ENCODE measurements at regions not wholly inside any gene's neighbourhood (a gene's known extent, or its start where the extent isn't known, plus 50 kb on each side); places are given as distances from the start of the nearest gene placed in this dataset.

- TF ChIP-seq, protein P1, sequence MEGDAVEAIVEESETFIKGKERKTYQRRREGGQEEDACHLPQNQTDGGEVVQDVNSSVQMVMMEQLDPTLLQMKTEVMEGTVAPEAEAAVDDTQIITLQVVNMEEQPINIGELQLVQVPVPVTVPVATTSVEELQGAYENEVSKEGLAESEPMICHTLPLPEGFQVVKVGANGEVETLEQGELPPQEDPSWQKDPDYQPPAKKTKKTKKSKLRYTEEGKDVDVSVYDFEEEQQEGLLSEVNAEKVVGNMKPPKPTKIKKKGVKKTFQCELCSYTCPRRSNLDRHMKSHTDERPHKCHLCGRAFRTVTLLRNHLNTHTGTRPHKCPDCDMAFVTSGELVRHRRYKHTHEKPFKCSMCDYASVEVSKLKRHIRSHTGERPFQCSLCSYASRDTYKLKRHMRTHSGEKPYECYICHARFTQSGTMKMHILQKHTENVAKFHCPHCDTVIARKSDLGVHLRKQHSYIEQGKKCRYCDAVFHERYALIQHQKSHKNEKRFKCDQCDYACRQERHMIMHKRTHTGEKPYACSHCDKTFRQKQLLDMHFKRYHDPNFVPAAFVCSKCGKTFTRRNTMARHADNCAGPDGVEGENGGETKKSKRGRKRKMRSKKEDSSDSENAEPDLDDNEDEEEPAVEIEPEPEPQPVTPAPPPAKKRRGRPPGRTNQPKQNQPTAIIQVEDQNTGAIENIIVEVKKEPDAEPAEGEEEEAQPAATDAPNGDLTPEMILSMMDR (IDR thresholded peaks at IDR 0.05) = no peak
- TF ChIP-seq EZH2 (IDR thresholded peaks at IDR 0.05) (no peak), EZH2phosphoT487 (IDR thresholded peaks at IDR 0.05) (no peak)
- Mint-ChIP-seq H3K36me3 (no peaks in the 10 kb centered on the region), H3K4me3 (no peak overlapping the region), H3K9me3 (no peaks in the 10 kb centered on the region), H3K27ac (no peak overlapping the region), H3K4me1 (peaks cover 4% of the 10 kb centered on the region), H3K27me3 (ENCODE audit: insufficient read depth, low read depth) (peaks cover 7% of the 10 kb centered on the region)
- Histone ChIP-seq H3K36me3 (no peaks in the 10 kb centered on the region), H4K20me1 (ENCODE audit: low read depth) (no peaks in the 10 kb centered on the region), H3K4me2 (no peak overlapping the region), H3K27me3 (no peaks in the 10 kb centered on the region), H2AFZ (replicated peaks) (no peak overlapping the region), H3K27ac (no peak overlapping the region), H3K4me1 (peaks cover 4% of the 10 kb centered on the region), H3K79me2 (ENCODE audit: low read depth) (no peaks in the 10 kb centered on the region), H3F3A (ENCODE audit: low read depth) (no peaks in the 10 kb centered on the region), H3K4me3 (no peak overlapping the region), H3K9me3 (ENCODE audit: low read depth) (no peaks in the 10 kb centered on the region), H3K9ac (no peak overlapping the region)
- no peak for DNase-seq (ENCODE audit: low spot score)
Measured at GRCh38 chr3:10619989-10620832, 114.8 kb upstream of the ATP2B2 start.

GRCh38 chr3:10620833-10621082 lies 115.4 kb upstream of the ATP2B2 start:
- Mint-ChIP-seq H3K27me3 (ENCODE audit: insufficient read depth, low read depth) (peaks cover 7% of the 10 kb centered on the region), H3K27ac (no peak overlapping the region), H3K36me3 (no peaks in the 10 kb centered on the region), H3K4me1 (peaks cover 7% of the 10 kb centered on the region), H3K9me3 (no peaks in the 10 kb centered on the region), H3K4me3 (no peak overlapping the region)
- no peaks in the 10 kb centered on the region for H3F3A ChIP-seq (ENCODE audit: low read depth)
- H3K4me1 ChIP-seq = peaks cover 9% of the 10 kb centered on the region
- no peak overlapping the region for H3K27ac ChIP-seq
- no peaks in the 10 kb centered on the region for H3K9me3 ChIP-seq (ENCODE audit: low read depth)
- H3K36me3 ChIP-seq = no peaks in the 10 kb centered on the region
- no peak overlapping the region for H2AFZ ChIP-seq (replicated peaks)
- H3K27me3 ChIP-seq = no peaks in the 10 kb centered on the region
- DNase-seq (ENCODE audit: low spot score) = no peak
- no peak overlapping the region for H3K4me3 ChIP-seq
- H4K20me1 ChIP-seq (ENCODE audit: low read depth) = no peaks in the 10 kb centered on the region
- no peaks in the 10 kb centered on the region for H3K79me2 ChIP-seq (ENCODE audit: low read depth)
- no peak overlapping the region for H3K4me2 ChIP-seq
- TF ChIP-seq, protein P1 (IDR thresholded peaks at IDR 0.05) = no peak
- TF ChIP-seq EZH2 (IDR thresholded peaks at IDR 0.05) (no peak), EZH2phosphoT487 (IDR thresholded peaks at IDR 0.05) (no peak)
- H3K9ac ChIP-seq = no peak overlapping the region

DNA sequence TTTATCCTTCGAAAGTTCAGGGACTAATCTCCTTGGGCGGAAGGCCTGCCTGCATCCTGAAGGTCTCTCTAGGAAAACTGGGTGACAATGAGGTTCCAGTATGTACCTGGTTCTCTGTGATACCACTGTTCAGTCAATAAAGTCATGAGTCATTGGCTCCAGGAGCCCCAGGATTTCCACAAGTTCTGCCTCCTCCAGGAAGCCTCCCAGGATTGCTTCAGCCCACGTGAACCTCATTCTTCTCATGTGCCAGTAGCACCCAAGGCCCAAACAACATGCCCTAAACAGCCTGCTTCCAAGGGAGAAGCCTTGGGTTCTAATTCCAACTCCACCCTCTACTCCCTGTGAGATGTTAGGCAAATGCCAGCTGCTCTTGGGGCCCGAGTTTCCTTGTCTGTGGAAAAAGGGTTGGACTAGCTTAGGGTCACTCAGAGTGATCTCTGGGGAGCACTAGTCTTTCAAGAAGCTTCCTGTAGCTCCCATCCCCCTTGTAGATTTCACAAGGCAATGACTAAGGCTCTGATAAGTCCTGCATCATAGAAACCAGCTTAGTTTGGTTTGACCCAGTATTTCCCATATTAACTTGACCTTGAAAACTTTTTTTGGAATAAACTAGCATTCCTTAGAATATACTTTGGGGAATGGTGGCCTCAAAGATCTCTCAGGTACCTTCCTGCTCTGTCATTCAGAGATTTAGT lies 118.3 kb upstream of the ATP2B2 start:
- Histone ChIP-seq H3K36me3 (no peaks in the 10 kb centered on the region), H3K79me2 (ENCODE audit: low read depth) (no peaks in the 10 kb centered on the region), H3K27ac (no peak overlapping the region), H3K4me2 (no peak overlapping the region), H3K27me3 (no peaks in the 10 kb centered on the region), H4K20me1 (ENCODE audit: low read depth) (no peaks in the 10 kb centered on the region), H3K9me3 (ENCODE audit: low read depth) (no peaks in the 10 kb centered on the region), H2AFZ (replicated peaks) (no peak overlapping the region), H3K4me3 (no peak overlapping the region), H3K4me1 (peaks cover 18% of the 10 kb centered on the region), H3F3A (ENCODE audit: low read depth) (no peaks in the 10 kb centered on the region), H3K9ac (no peak overlapping the region)
- Mint-ChIP-seq H3K9me3 (no peaks in the 10 kb centered on the region), H3K27me3 (ENCODE audit: insufficient read depth, low read depth) (no peaks in the 10 kb centered on the region), H3K4me3 (no peak overlapping the region), H3K36me3 (no peaks in the 10 kb centered on the region), H3K27ac (no peak overlapping the region), H3K4me1 (peaks cover 13% of the 10 kb centered on the region)
- no peak for DNase-seq (ENCODE audit: low spot score)
- TF ChIP-seq, protein P1 (IDR thresholded peaks at IDR 0.05) = no peak
- no peak for TF ChIP-seq EZH2phosphoT487 (IDR thresholded peaks at IDR 0.05)
- no peak for TF ChIP-seq EZH2 (IDR thresholded peaks at IDR 0.05)
